ENCODE measurements at regions not wholly inside any gene's neighbourhood (a gene's known extent, or its start where the extent isn't known, plus 50 kb on each side); places are given as distances from the start of the nearest gene placed in this dataset.

- no peak for DNase-seq
Observed at GRCh38 chr13:63199508-63199907, 1783.9 kb upstream of the PCDH20 start.

GRCh38 chr13:63198071-63198470 is 1782.4 kb upstream of the PCDH20 start:
- peak; percentile 59 for DNase-seq

- no peak for DNase-seq
Observed at GRCh38 chr13:63195726-63196125, 1780.1 kb upstream of the PCDH20 start.

GRCh38 chr13:63190742-63191141 is 1775.1 kb upstream of the PCDH20 start:
- no peak for DNase-seq

- DNase-seq = peak; percentile 39
Observed at GRCh38 chr13:63190219-63190618, 1774.6 kb upstream of the PCDH20 start.

GRCh38 chr13:63189712-63190111 is 1774.1 kb upstream of the PCDH20 start:
- no peak for DNase-seq

- no peak for DNase-seq
Observed at GRCh38 chr13:63184693-63185092, 1769.0 kb upstream of the PCDH20 start.

- DNase-seq = no peak
Observed at GRCh38 chr13:63175536-63175935, 1759.9 kb upstream of the PCDH20 start.

GRCh38 chr13:63167699-63168337 is 1752.2 kb upstream of the PCDH20 start:
- DNase-seq = no peak

GRCh38 chr13:63166345-63166744 is 1750.7 kb upstream of the PCDH20 start:
- no peak for DNase-seq

- DNase-seq = no peak
Observed at GRCh38 chr13:63163903-63164302, 1748.3 kb upstream of the PCDH20 start.

- no peak for DNase-seq
Observed at GRCh38 chr13:63161219-63161618, 1745.6 kb upstream of the PCDH20 start.

- no peak for DNase-seq
Observed at GRCh38 chr13:63156816-63157215, 1741.2 kb upstream of the PCDH20 start.

- no peak for DNase-seq
Observed at GRCh38 chr13:63149375-63149774, 1733.7 kb upstream of the PCDH20 start.

GRCh38 chr13:63139277-63139676 is 1723.6 kb upstream of the PCDH20 start:
- DNase-seq = no peak

GRCh38 chr13:63129995-63130394 is 1714.3 kb upstream of the PCDH20 start:
- no peak for DNase-seq

GRCh38 chr13:63128716-63129115 is 1713.1 kb upstream of the PCDH20 start:
- no peak for DNase-seq

- no peak for DNase-seq
Observed at GRCh38 chr13:63124863-63125262, 1709.2 kb upstream of the PCDH20 start.

- no peak for DNase-seq
Observed at GRCh38 chr13:63120883-63121282, 1705.2 kb upstream of the PCDH20 start.

- no peak for DNase-seq
Observed at GRCh38 chr13:63117710-63118109, 1702.1 kb upstream of the PCDH20 start.

GRCh38 chr13:63112799-63113395 is 1697.2 kb upstream of the PCDH20 start:
- DNase-seq = no peak

- no peak for DNase-seq
Observed at GRCh38 chr13:63110466-63110865, 1694.8 kb upstream of the PCDH20 start.

GRCh38 chr13:63107179-63107943 is 1691.7 kb upstream of the PCDH20 start:
- no peak for DNase-seq

GRCh38 chr13:63094717-63095116 is 1679.1 kb upstream of the PCDH20 start:
- DNase-seq = no peak

All from NCI-H1436 (cell line).